ENCODE measurements at regions not wholly inside any gene's neighbourhood (a gene's known extent, or its start where the extent isn't known, plus 50 kb on each side); places are given as distances from the start of the nearest gene placed in this dataset.

DNA sequence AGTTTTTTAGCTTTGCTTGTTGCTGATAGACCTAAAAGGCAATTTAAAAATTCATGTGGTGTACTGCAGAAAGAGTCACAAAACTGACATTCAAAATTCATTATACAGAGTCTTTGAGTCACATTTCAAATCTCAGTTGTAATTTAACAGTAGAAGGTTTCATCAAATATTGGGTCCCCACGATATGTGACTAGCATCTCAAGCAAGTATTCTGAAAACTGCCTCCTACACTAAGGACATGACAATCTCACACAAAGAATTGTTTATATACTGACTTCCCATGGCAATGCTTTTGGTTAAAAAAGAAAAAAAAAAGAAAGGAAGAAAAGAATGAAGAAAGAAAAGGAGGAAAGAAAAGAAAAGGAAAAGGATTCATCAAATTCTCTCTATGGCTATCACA, 62.1 kb upstream of the CTSO start:
- no peak overlapping the region for H3K27ac ChIP-seq
- TF ChIP-seq, protein P1, sequence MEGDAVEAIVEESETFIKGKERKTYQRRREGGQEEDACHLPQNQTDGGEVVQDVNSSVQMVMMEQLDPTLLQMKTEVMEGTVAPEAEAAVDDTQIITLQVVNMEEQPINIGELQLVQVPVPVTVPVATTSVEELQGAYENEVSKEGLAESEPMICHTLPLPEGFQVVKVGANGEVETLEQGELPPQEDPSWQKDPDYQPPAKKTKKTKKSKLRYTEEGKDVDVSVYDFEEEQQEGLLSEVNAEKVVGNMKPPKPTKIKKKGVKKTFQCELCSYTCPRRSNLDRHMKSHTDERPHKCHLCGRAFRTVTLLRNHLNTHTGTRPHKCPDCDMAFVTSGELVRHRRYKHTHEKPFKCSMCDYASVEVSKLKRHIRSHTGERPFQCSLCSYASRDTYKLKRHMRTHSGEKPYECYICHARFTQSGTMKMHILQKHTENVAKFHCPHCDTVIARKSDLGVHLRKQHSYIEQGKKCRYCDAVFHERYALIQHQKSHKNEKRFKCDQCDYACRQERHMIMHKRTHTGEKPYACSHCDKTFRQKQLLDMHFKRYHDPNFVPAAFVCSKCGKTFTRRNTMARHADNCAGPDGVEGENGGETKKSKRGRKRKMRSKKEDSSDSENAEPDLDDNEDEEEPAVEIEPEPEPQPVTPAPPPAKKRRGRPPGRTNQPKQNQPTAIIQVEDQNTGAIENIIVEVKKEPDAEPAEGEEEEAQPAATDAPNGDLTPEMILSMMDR (conservative IDR thresholded peaks at IDR 0.05), result no peak

GRCh38 chr4:156006192-156006591, 52.5 kb upstream of the CTSO start:
- TF ChIP-seq, protein P1 (conservative IDR thresholded peaks at IDR 0.05), result no peak

More at GRCh38 chr4:156006192-156006591, 52.5 kb upstream of the CTSO start:
- no peak overlapping the region for H3K27ac ChIP-seq
